Neuronal stem cell (in vitro differentiated cells): ENCODE measurements at regions not wholly inside any gene's neighbourhood (a gene's known extent, or its start where the extent isn't known, plus 50 kb on each side); places are given as distances from the start of the nearest gene placed in this dataset.

Experiments
- DNase-seq: peaks from one replicate; pipeline ENCODE4 v3.0.0-alpha.2; 2013; ENCODE audit warnings: low spot score
- H2AFZ ChIP-seq: one replicate; pipeline ENCODE4 v1.6.1; 2013; ENCODE audit warnings: mild to moderate bottlenecking, low read length, inconsistent platforms
- H2AK5ac ChIP-seq: 2 replicates; pipeline ENCODE4 v1.6.1; 2013; ENCODE audit warnings: low read depth, mild to moderate bottlenecking, inconsistent platforms, low read length, moderate library complexity, mixed read lengths
- H2BK120ac ChIP-seq: 2 replicates; pipeline ENCODE4 v1.6.1; 2013; ENCODE audit warnings: low read depth, mild to moderate bottlenecking, inconsistent platforms, low read length, moderate library complexity, mixed read lengths
- H2BK12ac ChIP-seq: one replicate; pipeline ENCODE4 v1.6.1; 2013; ENCODE audit warnings: low read length, inconsistent platforms
- H2BK15ac ChIP-seq: 2 replicates; pipeline ENCODE4 v1.6.1; 2013; ENCODE audit warnings: mild to moderate bottlenecking, low read length, inconsistent platforms, mixed read lengths
- H2BK5ac ChIP-seq: one replicate; pipeline ENCODE4 v1.6.1; 2013; ENCODE audit warnings: inconsistent platforms, mild to moderate bottlenecking, low read length, moderate library complexity
- H3K14ac ChIP-seq: one replicate; pipeline ENCODE4 v1.6.1; 2013; ENCODE audit warnings: low read length, inconsistent platforms
- H3K18ac ChIP-seq: 2 replicates; pipeline ENCODE4 v1.6.1; 2013; ENCODE audit warnings: low read length, inconsistent platforms
- H3K23ac ChIP-seq: 2 replicates; pipeline ENCODE4 v1.6.1; 2013; ENCODE audit warnings: low read depth, mild to moderate bottlenecking, mixed read lengths, low read length, inconsistent platforms; ENCODE audit not compliant: poor library complexity
- H3K27ac ChIP-seq: replicated peaks from 3 replicates; pipeline ENCODE4 v1.5.1; 2013; ENCODE audit warnings: low read length, inconsistent platforms
- H3K27me3 ChIP-seq, 3 experiments: 2 replicates each; pipeline ENCODE4 v1.6.1; 2013; ENCODE audit warnings: low read length in 3 of 3, mild to moderate bottlenecking in 2 of 3, inconsistent platforms in 1 of 3, low read depth in 1 of 3, mixed read lengths in 1 of 3, moderate library complexity in 1 of 3; ENCODE audit not compliant: control insufficient read depth in 3 of 3, insufficient read depth in 3 of 3
- H3K36me3 ChIP-seq, 2 donors: replicated peaks in 1 of 2; 2 replicates each; pipeline ENCODE4 v1.6.1; 2013; ENCODE audit warnings: low read length in 2 of 2; ENCODE audit not compliant: control insufficient read depth in 2 of 2, insufficient read depth in 2 of 2
- H3K4ac ChIP-seq: 2 replicates; pipeline ENCODE4 v1.6.1; 2013; ENCODE audit warnings: inconsistent platforms, mild to moderate bottlenecking, low read length, moderate library complexity
- H3K4me1 ChIP-seq, 2 donors: 1 replicate in 1 of 2; 2 replicates in 1 of 2; pipeline ENCODE4 v1.6.1; 2013; ENCODE audit warnings: low read length in 2 of 2, low read depth in 1 of 2; ENCODE audit not compliant: control insufficient read depth in 2 of 2, insufficient read depth in 1 of 2
- H3K4me2 ChIP-seq: one replicate; pipeline ENCODE4 v1.6.1; 2013; ENCODE audit warnings: mild to moderate bottlenecking, low read length, inconsistent platforms; ENCODE audit not compliant: insufficient read depth, poor library complexity, severe bottlenecking
- H3K4me3 ChIP-seq, 2 donors: 2 replicates each; pipeline ENCODE4 v1.5.1; 2013; ENCODE audit warnings: low read length in 2 of 2, mild to moderate bottlenecking in 2 of 2, inconsistent platforms in 1 of 2, moderate library complexity in 1 of 2
- H3K79me1 ChIP-seq: one replicate; pipeline ENCODE4 v1.6.1; 2013; ENCODE audit warnings: low read depth, mild to moderate bottlenecking, inconsistent platforms, low read length, moderate library complexity
- H3K9ac ChIP-seq: one replicate; pipeline ENCODE4 v1.6.1; 2013; ENCODE audit warnings: mild to moderate bottlenecking, low read depth, low read length, inconsistent platforms; ENCODE audit not compliant: poor library complexity
- H3K9me3 ChIP-seq, 2 donors: replicated peaks in 1 of 2; 2 replicates each; pipeline versions ENCODE3 to v1.6.1; 2013; ENCODE audit warnings: low read length in 2 of 2, mild to moderate bottlenecking in 2 of 2, inconsistent platforms in 1 of 2, low read depth in 1 of 2, mixed read lengths in 1 of 2, moderate library complexity in 1 of 2; ENCODE audit not compliant: control insufficient read depth in 2 of 2, insufficient read depth in 1 of 2
- H4K8ac ChIP-seq: one replicate; pipeline ENCODE4 v1.6.1; 2013; ENCODE audit warnings: low read depth, mild to moderate bottlenecking, inconsistent platforms, low read length, moderate library complexity
- H4K91ac ChIP-seq: one replicate; pipeline ENCODE4 v1.6.1; 2013; ENCODE audit warnings: low read length, low read depth, mild to moderate bottlenecking, inconsistent platforms; ENCODE audit not compliant: poor library complexity
- WGBS, 2 donors: extraction: QIAGEN DNeasy Blood & Tissue Kit; methylation state at CpG; one replicate each; pipeline ENCODE4 v1.1.7; 2013; ENCODE audit warnings: missing lambda C conversion rate in 2 of 2, mixed read lengths in 1 of 2; ENCODE audit not compliant: insufficient read length in 2 of 2, insufficient replicate concordance in 1 of 2; ENCODE audit errors: extremely low coverage in 2 of 2; 5-methylcytosine and 5-hydroxymethylcytosine counted together

GRCh38 chrX:80266287-80266686 is 154.0 kb upstream of the TENT5D start:
- Histone ChIP-seq H3K23ac (no peak overlapping the region), H3K27me3 (no peaks in the 10 kb centered on the region), H3K4me1 (no peaks in the 10 kb centered on the region), H3K4me3 (no peak overlapping the region), H3K18ac (no peak overlapping the region), H2BK15ac (no peak overlapping the region), H3K27ac (no peak overlapping the region), H3K9me3 (no peaks in the 10 kb centered on the region), H3K4ac (no peak overlapping the region), H2AK5ac (no peak overlapping the region), H2AFZ (no peak overlapping the region), H3K14ac (no peak overlapping the region), H3K36me3 (no peaks in the 10 kb centered on the region), H4K91ac (no peak overlapping the region), H3K79me1 (no peaks in the 10 kb centered on the region), H3K9ac (no peak overlapping the region), H2BK5ac (no peak overlapping the region), H2BK12ac (no peak overlapping the region), H3K4me2 (no peak overlapping the region), H2BK120ac (no peak overlapping the region), H4K8ac (no peak overlapping the region)
- no peak for DNase-seq
- WGBS, 2 donors = no CpG with 5 or more reads among the region's 4 CpGs

GRCh38 chrX:80266979-80267378 is 153.3 kb upstream of the TENT5D start:
- no peak for DNase-seq
- H3K14ac ChIP-seq = no peak overlapping the region
- H3K4me3 ChIP-seq = no peak overlapping the region
- H3K9ac ChIP-seq = no peak overlapping the region
- no peak overlapping the region for H2AK5ac ChIP-seq
- H3K4ac ChIP-seq = no peak overlapping the region
- no peak overlapping the region for H3K23ac ChIP-seq
- no peak overlapping the region for H2AFZ ChIP-seq
- no peak overlapping the region for H2BK120ac ChIP-seq
- no peak overlapping the region for H4K91ac ChIP-seq
- H3K9me3 ChIP-seq = no peaks in the 10 kb centered on the region
- H3K4me2 ChIP-seq = no peak overlapping the region
- no peak overlapping the region for H2BK5ac ChIP-seq
- no peaks in the 10 kb centered on the region for H3K79me1 ChIP-seq
- no peak overlapping the region for H2BK15ac ChIP-seq
- H3K36me3 ChIP-seq = no peaks in the 10 kb centered on the region
- H3K4me1 ChIP-seq = no peaks in the 10 kb centered on the region
- H3K27me3 ChIP-seq = no peaks in the 10 kb centered on the region
- no peak overlapping the region for H2BK12ac ChIP-seq
- no peak overlapping the region for H3K18ac ChIP-seq
- no peak overlapping the region for H3K27ac ChIP-seq
- H4K8ac ChIP-seq = no peak overlapping the region

GRCh38 chrX:80267790-80268189 is 152.5 kb upstream of the TENT5D start:
- no CpG with 5 or more reads among the region's 1 CpG for WGBS, 2 donors
- no peak for DNase-seq
- H4K91ac ChIP-seq = no peak overlapping the region

GRCh38 chrX:80282535-80282934 is 137.7 kb upstream of the TENT5D start:
- H3K4ac ChIP-seq = no peak overlapping the region
- H2BK12ac ChIP-seq = no peak overlapping the region
- H3K23ac ChIP-seq = no peak overlapping the region
- no peak overlapping the region for H3K18ac ChIP-seq
- no peak overlapping the region for H3K4me3 ChIP-seq
- H2BK15ac ChIP-seq = no peak overlapping the region
- H3K79me1 ChIP-seq = no peaks in the 10 kb centered on the region
- no peak overlapping the region for H3K4me2 ChIP-seq
- H2AFZ ChIP-seq = no peak overlapping the region
- no peaks in the 10 kb centered on the region for H3K9me3 ChIP-seq
- no peak overlapping the region for H4K91ac ChIP-seq
- no peaks in the 10 kb centered on the region for H3K27me3 ChIP-seq
- no peak overlapping the region for H3K27ac ChIP-seq
- H3K4me1 ChIP-seq = no peaks in the 10 kb centered on the region
- no CpG with 5 or more reads among the region's 2 CpGs for WGBS, 2 donors
- no peak overlapping the region for H2BK120ac ChIP-seq
- DNase-seq = no peak
- H3K36me3 ChIP-seq = no peaks in the 10 kb centered on the region
- H3K9ac ChIP-seq = no peak overlapping the region
- no peak overlapping the region for H4K8ac ChIP-seq
- no peak overlapping the region for H2BK5ac ChIP-seq
- H3K14ac ChIP-seq = no peak overlapping the region
- no peak overlapping the region for H2AK5ac ChIP-seq

More at GRCh38 chrX:80267790-80268189, 152.5 kb upstream of the TENT5D start:
- Histone ChIP-seq H2BK12ac (no peak overlapping the region), H3K27me3 (no peaks in the 10 kb centered on the region), H2BK120ac (no peak overlapping the region), H3K4ac (no peak overlapping the region), H4K8ac (no peak overlapping the region), H3K18ac (no peak overlapping the region), H3K4me1 (no peaks in the 10 kb centered on the region), H2BK5ac (no peak overlapping the region), H2BK15ac (no peak overlapping the region), H2AFZ (no peak overlapping the region), H3K27ac (no peak overlapping the region), H3K4me2 (no peak overlapping the region), H3K4me3 (no peak overlapping the region), H3K9ac (no peak overlapping the region), H2AK5ac (no peak overlapping the region), H3K79me1 (no peaks in the 10 kb centered on the region), H3K9me3 (no peaks in the 10 kb centered on the region), H3K23ac (no peak overlapping the region), H3K14ac (no peak overlapping the region), H3K36me3 (no peaks in the 10 kb centered on the region)
